Fibroblast of peridontal ligament (primary cell): ENCODE measurements at regions not wholly inside any gene's neighbourhood (a gene's known extent, or its start where the extent isn't known, plus 50 kb on each side); places are given as distances from the start of the nearest gene placed in this dataset.
A peak's percentile ranks its signal among the peaks of the same experiment; 100 is the strongest.

Experiments used
- DNase-seq: peaks from one replicate; pipeline ENCODE4 v3.0.0-alpha.2; 2010; ENCODE audit errors: extremely low read depth

DNA sequence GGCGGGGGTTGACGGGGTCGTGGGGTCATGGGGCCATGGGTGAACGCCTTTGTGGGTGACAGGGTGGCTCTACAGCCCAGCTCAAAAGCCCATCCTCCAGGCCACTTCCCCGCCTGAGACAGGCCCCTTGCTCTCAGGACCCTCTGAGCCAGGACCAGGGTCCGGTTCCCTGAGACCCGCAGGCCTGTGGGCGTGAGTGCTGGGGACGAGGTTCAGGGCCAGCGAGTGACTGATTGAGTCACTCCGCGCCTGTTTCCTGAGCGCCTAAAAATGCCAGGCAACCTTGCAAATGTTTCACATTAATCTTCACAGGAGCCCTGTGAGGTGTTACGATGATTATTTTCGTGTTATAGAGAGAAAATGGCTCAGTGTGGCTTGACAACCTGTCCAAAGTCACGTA is 97.8 kb downstream of the ZNF674 start:
- DNase-seq = peak; percentile 4

DNA sequence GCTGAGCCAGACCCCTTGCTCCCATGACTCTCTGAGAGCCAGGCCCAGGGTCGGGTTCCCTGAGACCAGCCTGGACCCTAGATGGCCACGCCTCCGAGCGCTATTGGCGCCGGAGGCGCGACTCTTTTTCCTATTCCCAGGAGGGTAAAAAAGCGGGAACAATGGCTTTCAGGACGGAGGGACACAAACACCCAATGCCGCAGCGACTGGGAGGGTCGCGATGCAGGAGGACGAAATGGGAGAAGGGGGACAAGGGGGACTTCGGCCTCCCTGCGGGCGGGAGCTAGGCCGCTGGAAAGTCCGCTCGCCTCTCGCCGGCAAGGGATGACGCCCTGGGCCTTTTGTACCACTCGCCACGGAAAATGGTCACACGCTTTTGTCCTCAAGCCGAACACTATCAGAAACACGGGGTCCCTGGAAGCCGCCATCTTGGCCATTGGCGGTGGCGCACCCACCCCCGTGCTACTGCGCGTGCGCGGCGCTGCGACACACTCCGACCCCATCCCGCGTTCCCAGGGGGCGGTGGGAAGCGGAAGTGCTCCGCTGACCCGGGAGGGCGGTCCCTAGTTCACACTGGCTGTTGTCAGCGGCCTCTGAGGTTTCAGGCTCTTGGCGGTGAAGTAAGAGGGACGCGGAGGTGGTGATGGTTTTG is 98.4 kb downstream of the ZNF674 start:
- DNase-seq = peak; percentile 60

DNA sequence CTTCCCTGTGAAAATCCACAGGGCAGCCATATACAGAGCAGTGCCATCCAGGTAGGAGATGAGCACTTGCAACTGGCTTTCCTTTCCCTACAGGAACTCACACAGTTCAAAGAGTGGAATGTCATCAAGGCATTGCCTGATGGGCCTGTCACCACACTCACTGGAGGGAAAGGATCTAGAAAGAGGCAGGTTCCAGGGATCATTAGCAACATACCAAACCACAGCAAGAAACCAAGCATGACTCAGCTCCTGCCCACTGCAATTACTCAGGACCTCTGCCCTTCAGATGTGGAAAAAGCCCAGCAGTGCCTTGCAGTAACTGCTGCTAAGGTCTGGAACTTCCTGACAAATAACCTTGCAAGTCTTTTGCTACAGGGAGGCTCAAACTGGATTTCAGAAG is 101.2 kb downstream of the ZNF674 start:
- peak; percentile 83 for DNase-seq

DNA sequence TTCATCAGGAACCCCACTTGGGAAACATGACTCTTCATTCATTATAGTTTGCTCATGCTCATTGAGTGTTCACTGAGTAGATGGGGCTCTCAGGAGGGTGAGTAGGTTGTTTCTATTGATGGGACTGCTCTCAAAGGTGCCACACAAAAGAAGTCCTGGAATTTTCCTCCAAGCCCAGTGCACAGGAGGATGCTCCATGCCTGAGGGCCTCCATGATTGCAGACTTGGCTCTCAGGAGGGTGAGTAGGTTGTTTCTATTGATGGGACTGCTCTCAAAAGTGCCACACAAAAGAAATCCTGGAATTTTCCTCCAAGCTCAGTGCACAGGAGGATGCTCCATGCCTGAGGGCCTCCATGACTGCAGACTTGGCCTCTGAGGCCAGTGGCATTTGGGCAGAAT is 108.5 kb downstream of the ZNF674 start:
- DNase-seq = no peak

DNA sequence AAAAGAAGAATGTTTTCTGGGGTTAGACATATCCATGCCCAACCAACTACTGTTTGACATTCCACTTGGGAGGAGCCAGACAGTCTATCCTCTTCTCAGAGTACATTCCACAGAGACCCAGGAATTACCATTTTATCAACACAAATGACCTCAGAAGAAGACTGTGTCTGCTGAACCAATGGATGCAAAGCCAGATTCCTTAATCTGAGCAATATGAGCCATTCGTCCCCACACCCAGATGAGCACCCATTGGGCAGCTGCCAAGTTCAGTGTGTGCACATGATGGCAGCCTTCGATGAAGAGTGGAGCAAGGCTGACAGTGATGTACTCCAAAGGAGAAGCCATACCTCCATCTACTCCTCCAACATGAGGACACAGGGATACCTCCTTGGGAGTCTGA is 111.3 kb downstream of the ZNF674 start:
- DNase-seq = peak; percentile 71

DNA sequence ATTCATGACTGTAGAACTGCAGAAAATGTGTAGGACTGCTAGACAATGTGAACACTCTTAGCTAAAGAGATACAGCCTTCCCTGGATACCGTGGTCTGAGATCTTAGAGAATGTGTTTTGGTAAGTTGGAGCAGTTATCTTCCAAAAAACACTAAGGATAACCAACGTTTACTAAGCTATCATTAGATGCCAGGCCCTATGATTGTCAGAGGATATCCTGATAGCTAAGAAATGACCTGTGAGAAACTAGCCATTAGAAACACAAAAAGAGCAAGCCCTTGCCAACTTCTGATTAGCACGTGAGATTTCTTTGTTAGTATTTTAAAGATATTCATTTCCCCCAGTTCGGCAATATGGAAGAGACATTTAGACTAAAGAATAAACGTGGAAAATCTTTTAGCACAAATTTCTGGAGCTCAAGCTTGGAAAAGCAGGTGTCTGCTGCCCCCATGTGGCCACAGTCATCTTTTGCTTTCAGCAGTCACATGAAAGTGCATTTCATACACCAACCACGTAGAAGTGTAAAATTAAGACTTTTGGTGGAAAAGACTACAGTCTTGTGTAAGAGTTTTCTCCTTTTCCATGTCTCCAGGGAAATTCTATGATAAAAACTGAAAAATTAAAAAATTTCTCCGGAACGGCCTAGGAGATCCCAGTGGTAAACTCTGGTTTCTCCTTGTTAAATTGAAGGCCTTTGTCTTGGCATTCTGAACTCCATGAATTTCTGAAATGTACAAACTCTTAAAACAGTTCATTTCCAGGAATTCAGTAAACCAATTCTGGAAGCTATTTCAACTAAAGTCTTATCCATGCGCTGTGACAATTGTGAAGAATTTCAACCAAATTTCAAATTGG is 136.4 kb downstream of the ZNF674 start:
- DNase-seq = peak; percentile 87

DNA sequence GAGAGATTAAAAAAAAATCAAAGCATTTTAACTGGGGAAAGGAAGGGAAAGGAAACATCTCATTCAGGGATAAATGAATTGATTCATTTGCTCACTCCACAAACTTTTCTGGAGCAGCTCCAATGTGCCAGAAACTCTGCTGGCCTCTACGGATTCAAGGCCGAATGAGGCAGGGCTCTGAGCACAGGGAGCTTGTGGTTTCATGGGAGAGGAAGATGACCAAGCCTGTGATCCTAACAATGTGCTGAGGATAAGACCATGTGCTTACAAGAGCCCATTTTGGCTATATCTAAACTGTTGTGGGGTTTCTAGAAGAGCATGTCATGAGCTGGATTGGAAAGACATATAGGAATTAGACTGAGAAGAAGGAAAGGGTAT is 137.5 kb downstream of the ZNF674 start:
- peak; percentile 52 for DNase-seq

DNA sequence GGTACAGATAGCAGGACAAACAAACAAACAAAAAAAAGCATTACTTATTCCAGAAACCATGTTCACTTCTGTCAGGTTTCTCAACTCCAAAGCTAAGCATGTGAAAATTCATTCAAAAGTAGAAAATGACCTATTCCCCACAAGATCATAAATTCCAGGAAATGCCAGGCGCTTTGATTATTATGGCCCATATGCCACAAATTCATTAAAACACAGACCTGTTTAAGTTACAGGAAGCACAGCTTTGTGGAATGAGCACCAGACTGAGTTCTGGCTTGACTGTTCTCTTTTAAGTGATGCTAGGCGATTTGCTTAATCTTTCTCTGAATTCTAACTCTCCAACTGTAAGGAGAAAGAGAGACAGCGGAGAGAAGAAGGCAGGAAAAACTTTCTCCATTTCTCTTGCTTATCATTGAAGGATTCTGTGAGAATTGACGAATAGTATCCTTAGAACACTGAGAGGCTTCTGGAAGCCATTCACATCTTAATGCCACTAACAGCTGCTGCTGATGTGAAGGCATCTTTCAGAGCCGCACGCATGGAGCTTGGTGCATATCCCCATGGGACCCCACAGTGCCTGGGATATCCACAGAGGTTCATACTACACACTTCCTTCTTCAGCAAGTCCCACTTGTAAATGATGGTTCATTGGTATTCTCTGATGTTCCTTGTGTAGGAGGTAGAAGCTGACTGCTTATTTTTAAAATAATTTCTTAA is 138.0 kb downstream of the ZNF674 start:
- no peak for DNase-seq

DNA sequence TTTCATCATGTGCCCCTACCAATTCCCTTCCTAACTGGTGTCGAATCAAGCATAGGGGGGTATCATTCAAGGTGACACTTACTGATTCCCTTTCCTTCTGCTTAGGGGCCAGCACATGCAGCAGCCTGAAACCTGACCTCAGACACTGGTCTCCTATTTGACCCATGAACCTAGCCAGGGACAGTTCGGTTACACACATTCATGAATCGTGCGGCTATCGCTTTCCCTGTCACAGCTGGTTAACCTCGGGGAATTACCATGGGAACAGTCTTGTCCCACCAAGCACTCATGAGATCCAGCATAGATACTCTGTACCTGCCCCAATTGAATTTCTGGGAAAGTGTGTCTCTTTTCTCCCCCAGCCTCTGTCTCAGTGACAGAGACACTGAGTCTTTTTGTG is 140.4 kb downstream of the ZNF674 start:
- no peak for DNase-seq

DNA sequence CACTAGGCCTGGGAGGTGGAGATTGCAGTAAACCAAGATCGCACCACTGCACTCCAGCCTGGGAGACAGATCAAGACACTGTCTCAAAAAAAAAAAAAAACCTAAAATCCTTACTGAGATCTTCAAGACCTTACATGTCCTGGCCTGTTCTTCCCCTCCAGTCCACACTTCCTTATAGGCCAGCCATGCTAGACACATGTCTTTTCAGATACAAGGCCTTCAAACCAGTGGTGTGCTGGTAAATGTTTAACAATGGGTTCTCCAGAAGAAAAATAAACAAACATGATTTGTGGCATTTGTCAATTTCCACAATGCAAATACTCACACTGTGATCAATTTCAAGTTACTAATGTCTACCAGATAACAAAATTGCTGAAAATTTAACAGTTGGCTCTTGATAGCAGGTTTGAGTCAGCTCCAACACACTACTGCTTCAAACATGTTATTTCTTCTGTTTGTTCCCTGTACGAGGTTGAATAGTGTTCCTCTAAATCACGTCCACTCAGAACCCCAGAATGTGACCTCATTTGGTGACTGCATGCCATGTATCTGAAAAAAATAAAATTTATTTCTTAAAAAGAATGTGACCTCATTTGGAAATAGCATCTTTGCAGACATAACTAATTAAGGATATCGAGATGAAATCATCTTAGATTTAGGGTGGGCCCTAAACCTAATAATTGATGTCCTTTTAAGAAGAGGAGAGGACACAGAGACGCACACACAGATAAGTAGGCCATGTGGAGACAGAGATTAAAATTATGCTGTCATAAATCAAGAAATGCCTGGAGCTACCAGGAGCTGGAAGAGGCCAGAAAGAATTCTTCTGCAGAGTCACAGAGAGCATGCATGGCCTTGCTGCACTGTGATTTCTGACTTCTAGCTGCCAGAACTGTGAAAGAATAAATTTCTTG is 144.4 kb downstream of the ZNF674 start:
- DNase-seq = no peak

DNA sequence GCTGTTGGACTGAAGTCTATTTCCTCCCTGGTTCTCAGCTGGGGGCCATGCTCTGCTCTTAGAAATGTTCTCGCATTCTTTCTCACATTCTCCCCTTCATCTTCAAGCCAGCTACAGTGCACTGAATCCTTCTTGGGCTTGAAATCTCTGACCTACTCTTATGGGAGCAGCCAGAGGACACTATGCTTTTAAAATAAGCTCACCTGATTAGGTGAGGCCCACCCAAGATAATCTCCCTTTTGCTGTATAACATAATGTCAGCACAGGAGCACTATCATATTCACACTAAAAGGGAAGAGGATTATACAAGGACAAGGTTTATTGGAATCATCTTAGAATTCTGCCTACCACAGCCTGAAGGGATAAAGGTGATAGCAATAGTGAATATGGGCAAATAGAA is 146.3 kb downstream of the ZNF674 start:
- no peak for DNase-seq

DNA sequence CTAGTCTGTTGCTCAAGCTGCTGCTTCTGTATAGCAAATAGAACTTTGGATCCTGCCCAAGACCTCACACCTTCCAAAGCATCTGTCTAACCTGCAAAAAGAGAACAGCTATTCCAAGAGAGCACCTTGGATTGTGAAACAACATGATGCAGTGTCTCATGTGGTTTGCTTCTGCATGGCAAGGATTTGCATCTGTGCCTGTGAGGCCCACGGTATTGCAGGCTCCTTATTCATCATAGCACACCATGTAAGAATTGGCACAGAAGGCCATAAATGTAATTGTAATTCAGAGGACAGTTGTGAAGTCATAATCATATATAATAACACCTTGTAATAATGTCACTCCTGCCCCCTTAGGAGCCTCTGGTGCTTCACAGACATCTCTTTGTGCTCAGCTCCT is 147.1 kb downstream of the ZNF674 start:
- DNase-seq = no peak

DNA sequence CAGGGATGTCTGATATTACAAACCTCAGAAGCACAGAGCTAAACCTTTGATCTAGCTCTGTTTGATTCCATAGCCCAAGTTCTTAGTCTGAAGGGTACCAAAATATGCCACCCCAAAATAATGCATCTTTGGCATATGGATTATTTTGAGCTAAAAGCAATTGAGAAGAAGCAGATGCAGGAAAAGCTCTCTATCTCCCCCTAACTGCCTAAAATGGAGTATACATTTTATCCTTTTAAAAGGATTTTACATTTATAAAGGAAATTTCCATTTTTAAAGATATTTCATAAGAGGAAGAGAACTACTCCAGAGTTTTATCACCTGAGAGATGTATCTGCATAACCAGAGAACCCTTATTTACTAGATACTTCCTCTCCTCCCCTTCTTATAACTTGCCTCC is 158.7 kb downstream of the ZNF674 start:
- DNase-seq = no peak

DNA sequence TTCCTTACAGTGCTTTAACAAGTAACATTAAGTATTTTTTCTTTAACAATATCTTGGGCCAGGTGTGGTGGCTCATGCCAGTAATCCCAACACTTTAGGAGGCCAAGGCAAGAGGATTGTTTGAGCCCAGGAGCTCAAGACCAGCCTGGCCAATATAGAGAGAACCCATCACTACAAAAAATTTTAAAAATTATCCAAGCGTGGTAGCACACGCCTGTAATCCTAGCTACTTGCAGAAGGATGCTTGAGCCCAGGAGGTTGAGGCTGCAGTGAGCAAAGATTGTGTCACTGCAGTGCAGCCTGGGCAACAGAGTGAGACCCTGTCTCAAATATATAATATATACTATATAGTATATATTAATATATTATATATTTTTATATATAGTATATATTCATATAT is 162.2 kb downstream of the ZNF674 start:
- no peak for DNase-seq

DNA sequence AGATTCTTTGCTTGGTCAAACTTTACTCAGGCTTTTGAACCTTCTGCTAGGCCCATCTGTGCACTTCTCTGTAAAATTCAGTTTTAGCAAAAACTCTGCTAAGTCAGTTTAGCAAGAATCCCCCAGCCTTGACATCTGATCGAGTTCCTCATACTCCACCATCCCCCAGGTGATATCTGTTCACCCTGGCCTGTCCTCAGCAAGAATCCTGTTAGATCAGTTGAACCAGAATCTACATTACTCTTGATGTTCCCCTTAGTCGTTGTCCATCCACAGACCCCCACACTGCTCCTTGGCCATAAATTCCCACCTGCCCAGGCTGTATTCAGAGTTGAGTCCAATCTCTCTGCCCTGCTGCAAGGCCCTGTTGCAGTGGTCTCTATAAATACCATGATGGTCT is 162.6 kb downstream of the ZNF674 start:
- DNase-seq = no peak

DNA sequence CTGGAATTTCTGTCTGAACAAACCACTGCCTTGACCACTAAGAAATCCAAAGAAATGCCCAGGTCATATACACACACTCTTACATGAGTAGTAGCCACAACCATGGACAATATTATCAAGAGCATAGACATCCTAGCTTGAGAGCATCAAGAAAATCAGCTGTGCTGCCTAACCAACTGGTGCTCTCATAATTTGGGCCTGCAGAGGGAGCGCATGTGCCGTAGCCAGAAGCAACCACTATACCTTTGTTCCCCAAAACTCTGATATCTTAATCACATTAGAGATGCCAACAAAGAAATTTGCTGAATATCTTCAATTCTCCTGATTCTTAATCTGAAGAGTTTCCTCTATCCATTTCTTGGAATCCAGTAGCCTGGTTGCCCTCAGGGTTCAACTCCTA is 163.6 kb downstream of the ZNF674 start:
- peak; percentile 31 for DNase-seq

DNA sequence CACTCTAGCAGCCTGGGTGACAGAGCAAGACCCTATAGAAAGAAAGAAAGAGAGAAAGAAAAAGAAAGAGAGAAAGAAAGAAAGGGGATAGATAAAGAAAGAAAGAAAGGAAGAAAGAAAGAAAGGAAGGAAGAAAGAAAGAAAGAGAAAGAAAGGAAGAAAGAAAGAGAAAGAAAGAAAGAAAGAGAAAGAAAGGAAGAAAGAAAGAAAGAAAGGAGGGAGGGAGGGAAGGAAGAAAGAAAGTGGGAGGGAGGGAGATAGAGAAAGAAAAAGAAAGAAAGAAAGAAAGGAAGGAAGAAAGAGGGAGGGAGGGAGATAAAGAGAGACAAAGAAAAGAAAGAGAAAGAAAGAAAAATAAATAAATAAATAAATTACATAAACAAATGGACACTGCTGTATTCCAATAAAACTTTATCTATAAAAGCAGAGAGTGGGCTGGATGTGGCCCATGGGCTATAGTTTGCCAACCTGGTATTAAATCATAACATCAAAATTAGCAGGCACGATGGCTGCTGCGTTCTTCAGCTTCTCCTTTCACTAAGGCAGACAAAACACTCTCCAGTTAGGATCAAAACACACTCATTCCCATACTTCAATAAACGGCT is 165.0 kb downstream of the ZNF674 start:
- DNase-seq = no peak

DNA sequence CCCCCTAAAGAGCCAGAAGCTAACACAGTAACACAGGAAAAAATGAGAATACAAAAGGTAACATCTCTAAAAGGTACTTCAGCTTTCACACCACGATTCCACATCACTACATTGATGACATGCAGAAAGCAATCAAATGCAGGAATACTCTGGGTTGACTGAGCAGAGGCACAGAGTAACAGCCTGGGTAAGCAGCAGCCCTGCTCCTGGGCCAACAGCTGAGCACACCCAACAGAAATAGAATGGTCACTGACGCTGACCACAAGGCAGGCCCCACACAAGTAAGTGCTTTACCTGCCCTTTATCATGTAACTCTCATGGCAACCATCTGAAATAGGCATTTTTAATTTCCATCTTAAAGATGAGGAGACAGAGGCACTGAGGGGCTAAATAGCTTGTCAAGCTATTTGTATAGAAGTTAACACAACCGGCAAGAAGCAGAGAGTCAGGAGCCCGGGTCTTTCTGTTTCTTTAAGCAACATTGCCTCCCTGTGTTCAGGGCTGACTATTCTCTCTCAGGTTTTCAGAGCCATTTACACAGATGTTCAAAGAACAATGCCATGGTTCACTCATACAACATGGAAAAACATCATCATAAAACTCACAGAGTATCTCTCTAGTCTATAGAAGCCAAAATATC is 168.9 kb downstream of the ZNF674 start:
- peak; percentile 82 for DNase-seq

DNA sequence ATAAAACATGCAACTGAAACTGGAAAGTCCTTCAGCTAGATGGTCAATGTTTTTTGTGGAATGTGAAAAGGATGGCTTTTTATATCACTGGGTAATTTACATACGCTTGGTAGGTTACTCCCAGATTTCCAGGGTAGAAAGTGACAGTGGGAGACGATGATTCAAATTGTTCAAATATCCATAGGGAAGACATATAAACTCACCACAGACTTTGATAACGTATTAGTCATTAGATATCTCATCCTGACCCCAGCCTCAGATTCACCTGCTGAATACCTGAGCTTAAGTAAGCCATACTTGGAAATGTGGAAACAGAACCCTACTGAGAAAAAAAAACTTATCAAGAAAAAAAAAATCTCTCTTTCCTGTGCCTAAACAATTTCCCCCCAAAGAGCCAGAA is 169.4 kb downstream of the ZNF674 start:
- DNase-seq = no peak

DNA sequence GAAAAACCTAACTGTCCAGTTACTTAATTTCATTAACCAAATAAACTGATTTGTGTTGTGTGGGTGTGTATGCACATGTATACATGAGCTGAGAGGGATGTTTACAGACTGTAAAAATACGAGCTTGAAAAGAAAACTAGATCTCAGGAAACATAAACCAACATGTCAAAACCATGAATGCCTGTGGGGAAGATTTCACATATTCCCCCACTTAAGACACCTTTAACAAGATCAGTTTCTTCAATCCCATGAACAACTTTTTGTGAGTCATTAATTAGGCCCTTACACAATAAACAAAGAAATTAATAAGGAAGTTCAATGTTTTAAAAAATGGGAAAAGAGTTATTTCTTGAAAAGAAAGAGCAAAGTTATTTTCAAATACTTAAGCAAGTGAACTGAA is 170.8 kb downstream of the ZNF674 start:
- DNase-seq = no peak

DNA sequence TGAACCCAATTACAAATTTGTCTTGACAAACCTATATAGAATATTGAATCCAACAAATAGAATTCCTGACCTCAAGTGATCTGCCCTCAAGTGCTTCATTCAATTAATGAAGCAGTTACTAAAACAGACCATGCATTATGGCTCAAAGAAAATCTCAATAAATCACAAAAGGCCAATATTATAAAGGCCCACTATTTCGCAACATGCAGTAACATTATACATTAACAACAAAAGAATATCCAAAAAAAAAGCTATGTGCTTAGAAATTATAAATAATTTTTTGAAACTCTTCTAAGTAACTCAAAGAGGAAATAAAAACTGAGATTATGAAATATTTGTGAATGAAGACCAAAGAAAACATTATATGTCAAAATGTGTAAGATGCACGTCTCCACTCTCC is 177.7 kb downstream of the ZNF674 start:
- DNase-seq = no peak
